ENCODE measurements at regions not wholly inside any gene's neighbourhood (a gene's known extent, or its start where the extent isn't known, plus 50 kb on each side); places are given as distances from the start of the nearest gene placed in this dataset.

GRCh38 chr4:53764761-53765490 is 173.6 kb upstream of the LNX1 start:
- DNase-seq: no peak

GRCh38 chr4:53763813-53764597 is 172.7 kb upstream of the LNX1 start:
- no peak for DNase-seq

GRCh38 chr4:53755656-53756055 is 164.4 kb upstream of the LNX1 start:
- DNase-seq: no peak

GRCh38 chr4:53752124-53752523 is 160.8 kb upstream of the LNX1 start:
- DNase-seq: no peak

- no peak for DNase-seq
Measured at GRCh38 chr4:53748328-53748772, 157.1 kb upstream of the LNX1 start.

GRCh38 chr4:53747401-53747800 is 156.1 kb upstream of the LNX1 start:
- DNase-seq: no peak

GRCh38 chr4:53744446-53745160 is 153.3 kb upstream of the LNX1 start:
- DNase-seq: no peak

DNA sequence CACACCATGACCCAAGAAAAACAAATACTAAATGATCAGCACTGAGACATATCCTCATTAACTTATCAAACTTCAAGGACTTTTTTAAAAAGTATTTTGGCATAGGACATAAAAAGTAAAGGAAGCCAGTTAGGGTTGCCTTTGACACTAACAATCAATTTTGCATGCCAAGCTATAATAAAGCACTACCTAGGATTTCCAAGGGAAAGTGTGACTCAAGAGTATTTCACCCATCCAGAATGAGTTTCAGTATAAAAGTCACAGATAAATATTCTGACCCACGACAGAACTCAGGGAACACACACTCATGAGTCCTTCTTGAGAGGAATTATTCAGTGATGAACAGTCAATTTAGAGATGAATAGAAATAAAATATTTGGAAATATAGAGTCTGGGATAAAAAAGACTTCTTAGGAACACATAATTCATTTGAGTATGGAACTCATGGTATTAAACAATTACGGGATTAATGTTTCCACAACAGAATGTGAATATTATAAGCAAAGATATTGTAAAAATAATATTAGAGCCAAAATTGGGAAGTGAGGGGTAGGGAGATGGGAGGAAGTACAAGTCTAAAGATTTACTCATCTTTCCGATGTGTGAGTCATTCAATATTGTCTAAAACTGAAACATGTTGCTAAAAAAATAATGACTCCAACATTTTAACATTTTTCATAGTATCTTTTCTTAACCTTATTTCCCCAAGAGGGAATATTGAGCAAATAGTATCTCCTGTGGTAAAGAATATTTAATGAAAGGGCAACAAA is 143.5 kb upstream of the LNX1 start:
- no peak for DNase-seq

GRCh38 chr4:53734182-53734581 is 142.9 kb upstream of the LNX1 start:
- DNase-seq: no peak

DNA sequence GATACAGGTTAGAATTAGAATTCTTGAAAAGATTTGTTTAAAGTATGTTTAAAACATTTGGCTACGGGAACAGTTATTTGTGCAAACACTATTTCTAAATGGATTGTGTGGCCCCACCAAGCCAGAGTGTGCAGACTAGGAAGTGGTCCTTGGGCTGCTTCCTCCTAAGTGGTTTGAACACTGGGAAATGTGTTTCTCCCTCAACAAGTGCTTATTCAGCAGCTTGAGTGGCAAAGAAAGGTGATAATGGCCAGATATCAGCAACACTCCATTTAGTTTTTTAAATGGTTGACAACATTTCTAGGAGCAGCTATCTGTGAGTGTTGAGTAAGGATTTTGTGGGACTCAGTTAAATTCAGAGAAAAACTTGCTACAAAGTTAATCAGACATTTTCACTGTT is 141.4 kb upstream of the LNX1 start:
- no peak for DNase-seq

DNA sequence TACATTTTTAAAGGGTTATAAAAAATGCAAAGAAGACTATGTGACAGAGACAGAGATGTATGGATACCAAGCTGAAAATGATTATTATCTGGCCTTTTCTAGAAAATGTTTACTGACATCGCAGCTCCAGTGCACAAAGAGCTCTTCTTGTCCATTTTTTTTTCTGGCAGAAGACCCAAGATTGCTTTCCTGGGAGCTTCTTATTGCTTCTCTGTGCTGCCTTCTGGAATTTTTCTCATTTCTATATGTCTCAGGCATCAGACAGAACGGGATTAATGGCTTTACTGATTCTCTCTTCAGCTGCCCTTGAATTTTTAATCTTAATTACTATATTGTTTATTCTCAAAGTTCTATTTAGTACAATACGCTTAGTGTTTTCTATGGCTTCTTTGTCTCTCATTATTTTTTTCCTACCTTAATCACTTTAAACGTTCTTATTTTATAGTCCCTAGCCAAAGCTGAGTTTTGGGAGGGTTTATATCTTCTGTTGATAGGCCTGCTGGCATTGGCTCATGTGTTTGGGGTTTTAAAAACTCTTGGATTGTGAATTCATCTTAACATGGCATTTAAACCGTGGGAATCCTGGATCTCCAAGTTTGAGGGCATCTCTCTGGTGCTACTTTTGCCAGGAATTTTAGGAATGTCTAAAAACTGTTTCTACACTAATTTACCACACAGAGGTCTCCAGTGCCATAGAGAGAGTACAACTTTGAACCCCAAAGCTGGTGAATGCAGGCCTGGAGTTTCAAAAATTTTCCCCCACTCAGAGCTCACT is 138.9 kb upstream of the LNX1 start:
- DNase-seq: no peak

GRCh38 chr4:53722110-53722509 is 130.8 kb upstream of the LNX1 start:
- no peak for DNase-seq

DNA sequence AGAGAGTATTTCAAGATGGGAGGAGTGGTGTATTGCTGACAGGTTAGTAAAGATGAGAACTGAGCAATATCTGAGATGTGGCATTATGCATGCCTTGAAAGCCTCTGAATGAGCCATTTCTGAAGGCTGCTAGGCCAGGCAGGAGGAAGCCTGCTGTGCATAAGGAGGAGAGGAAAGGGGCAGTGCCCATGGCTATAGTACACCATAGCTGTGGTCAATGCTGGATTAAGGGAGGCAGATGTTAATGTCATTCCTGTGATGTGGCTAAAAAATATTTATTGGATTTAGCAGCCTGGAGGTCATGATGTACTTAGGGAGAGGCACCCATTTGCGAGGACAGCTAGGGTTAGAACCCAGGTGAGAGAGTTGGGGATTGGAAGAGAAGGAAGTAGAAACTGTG is 130.0 kb upstream of the LNX1 start:
- no peak for DNase-seq

DNA sequence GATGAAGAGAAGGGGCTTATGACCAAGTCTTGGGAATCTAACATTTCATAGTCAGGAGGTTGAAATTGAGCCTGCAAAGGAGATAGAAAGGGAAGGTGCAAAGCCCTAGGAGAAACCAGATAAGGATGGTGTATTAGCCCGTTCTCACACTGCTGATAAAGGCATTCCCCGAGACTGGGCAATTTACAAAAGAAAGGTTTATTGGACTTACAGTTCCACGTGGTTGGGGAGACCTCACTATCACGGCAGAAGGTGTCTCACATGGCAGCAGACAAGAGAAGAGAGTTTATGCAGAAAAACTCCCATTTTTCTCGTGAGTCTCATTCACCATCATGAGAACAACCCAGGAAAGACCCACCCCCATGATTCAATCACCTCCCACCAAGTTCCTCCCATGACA is 129.5 kb upstream of the LNX1 start:
- DNase-seq: no peak

- no peak for DNase-seq
Measured at GRCh38 chr4:53717064-53717549, 125.8 kb upstream of the LNX1 start.

DNA sequence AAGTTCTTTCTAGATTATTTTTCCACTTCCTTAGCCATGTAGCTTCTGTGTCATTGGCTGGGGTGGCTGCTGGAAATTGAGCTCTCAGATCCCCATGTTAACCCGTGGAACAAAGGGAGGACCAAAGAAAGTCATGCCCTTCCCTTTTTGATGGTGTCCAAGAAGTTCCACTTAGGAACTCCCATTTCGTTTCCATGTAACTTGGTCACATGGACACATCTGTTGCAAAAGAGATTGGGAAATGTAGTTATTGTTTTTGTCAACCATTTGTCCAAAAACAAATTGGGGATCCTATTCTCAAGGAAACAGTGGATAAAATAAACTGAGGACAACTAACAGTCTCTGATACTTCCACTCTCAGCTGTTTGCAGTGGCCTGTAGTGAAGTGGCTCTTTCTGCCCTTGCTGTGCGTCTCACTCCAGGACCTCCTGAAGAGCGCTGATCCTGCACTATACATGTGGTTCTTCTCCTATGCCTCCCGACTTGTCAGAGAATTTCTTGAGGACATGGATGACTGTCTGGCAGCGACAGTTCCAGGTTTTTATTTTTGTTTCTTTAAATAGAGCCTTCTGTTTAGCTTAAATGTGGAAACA is 125.3 kb upstream of the LNX1 start:
- no peak for DNase-seq

- DNase-seq: no peak
Measured at GRCh38 chr4:53716011-53716410, 124.7 kb upstream of the LNX1 start.

GRCh38 chr4:53714236-53715140 is 123.2 kb upstream of the LNX1 start:
- no peak for DNase-seq

- DNase-seq: no peak
Measured at GRCh38 chr4:53713767-53714166, 122.5 kb upstream of the LNX1 start.

GRCh38 chr4:53713296-53713695 is 122.0 kb upstream of the LNX1 start:
- DNase-seq: no peak
